OCI-LY3 (cell line): ENCODE measurements at regions not wholly inside any gene's neighbourhood (a gene's known extent, or its start where the extent isn't known, plus 50 kb on each side); places are given as distances from the start of the nearest gene placed in this dataset.

ENCODE experiments used
- EZH2phosphoT487 ChIP-seq: fragments of 200-600 bp; shearing (Covaris generic); IDR thresholded peaks from 2 replicates; pipeline ENCODE4 v1.6.1; 2018; ENCODE audit warnings: antibody characterized with exemption, mixed run types, low read depth
- TF ChIP-seq, protein P1 (sequence below): fragments of 200-600, 300-600 bp; sonication (generic); IDR thresholded peaks from 2 replicates; pipeline ENCODE4 v1.5.1; 2014; ENCODE audit warnings: antibody characterized with exemption, low read length, low read depth

DNA sequence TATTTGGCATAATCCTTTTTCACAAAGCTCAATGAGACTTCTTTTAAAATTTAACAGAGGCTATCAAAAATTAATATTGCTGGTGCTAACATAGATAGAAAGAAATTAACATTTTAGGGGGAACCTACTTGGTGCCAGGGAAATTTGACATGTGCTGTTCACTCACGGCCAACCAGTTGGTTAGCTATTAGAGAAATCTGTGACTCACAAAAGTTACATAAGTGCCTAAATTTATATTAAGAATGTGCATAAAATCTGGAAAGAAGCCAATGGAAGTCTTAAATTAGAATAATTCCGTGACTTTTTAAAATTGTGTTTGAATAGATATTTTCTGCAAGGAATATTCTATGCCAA is 184.3 kb upstream of the MAP2 start:
- TF ChIP-seq, protein P1, sequence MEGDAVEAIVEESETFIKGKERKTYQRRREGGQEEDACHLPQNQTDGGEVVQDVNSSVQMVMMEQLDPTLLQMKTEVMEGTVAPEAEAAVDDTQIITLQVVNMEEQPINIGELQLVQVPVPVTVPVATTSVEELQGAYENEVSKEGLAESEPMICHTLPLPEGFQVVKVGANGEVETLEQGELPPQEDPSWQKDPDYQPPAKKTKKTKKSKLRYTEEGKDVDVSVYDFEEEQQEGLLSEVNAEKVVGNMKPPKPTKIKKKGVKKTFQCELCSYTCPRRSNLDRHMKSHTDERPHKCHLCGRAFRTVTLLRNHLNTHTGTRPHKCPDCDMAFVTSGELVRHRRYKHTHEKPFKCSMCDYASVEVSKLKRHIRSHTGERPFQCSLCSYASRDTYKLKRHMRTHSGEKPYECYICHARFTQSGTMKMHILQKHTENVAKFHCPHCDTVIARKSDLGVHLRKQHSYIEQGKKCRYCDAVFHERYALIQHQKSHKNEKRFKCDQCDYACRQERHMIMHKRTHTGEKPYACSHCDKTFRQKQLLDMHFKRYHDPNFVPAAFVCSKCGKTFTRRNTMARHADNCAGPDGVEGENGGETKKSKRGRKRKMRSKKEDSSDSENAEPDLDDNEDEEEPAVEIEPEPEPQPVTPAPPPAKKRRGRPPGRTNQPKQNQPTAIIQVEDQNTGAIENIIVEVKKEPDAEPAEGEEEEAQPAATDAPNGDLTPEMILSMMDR = no peak
- TF ChIP-seq EZH2phosphoT487 = no peak
